ENCODE measurements at regions not wholly inside any gene's neighbourhood (a gene's known extent, or its start where the extent isn't known, plus 50 kb on each side); places are given as distances from the start of the nearest gene placed in this dataset.

GRCh38 chr11:92523611-92524010 is 299.0 kb downstream of the FAT3 start:
- Mint-ChIP-seq H3K27me3 (no peaks in the 10 kb centered on the region), H3K9me3 (peaks cover 0 to 4% (median 0%) of the 10 kb centered on the region in 3 donors), H3K36me3 (no peaks in the 10 kb centered on the region), H3K4me3 (no peak overlapping the region), H3K4me1 (no peaks in the 10 kb centered on the region), H3K27ac (no peak overlapping the region)

- no peak overlapping the region for H3K4me3 Mint-ChIP-seq
- H3K27ac Mint-ChIP-seq, result no peak overlapping the region
- peaks cover 0 to under 1% (median 0%) of the 10 kb centered on the region in 3 donors for H3K9me3 Mint-ChIP-seq
- H3K4me1 Mint-ChIP-seq, result no peaks in the 10 kb centered on the region
- no peaks in the 10 kb centered on the region for H3K36me3 Mint-ChIP-seq
- no peaks in the 10 kb centered on the region for H3K27me3 Mint-ChIP-seq
These were observed 299.9 kb downstream of the FAT3 start for GRCh38 chr11:92524542-92524941.

- Mint-ChIP-seq H3K4me1 (no peaks in the 10 kb centered on the region), H3K9me3 (peaks cover 0 to 3% (median 0%) of the 10 kb centered on the region in 3 donors), H3K4me3 (no peak overlapping the region), H3K27ac (no peak overlapping the region), H3K27me3 (no peaks in the 10 kb centered on the region), H3K36me3 (no peaks in the 10 kb centered on the region)
These were observed 302.8 kb downstream of the FAT3 start for GRCh38 chr11:92527467-92527866.

GRCh38 chr11:92528001-92528400 is 303.4 kb downstream of the FAT3 start:
- no peaks in the 10 kb centered on the region for H3K36me3 Mint-ChIP-seq
- no peaks in the 10 kb centered on the region for H3K27me3 Mint-ChIP-seq
- H3K4me3 Mint-ChIP-seq, result no peak overlapping the region
- peaks cover 0 to 3% (median 0%) of the 10 kb centered on the region in 3 donors for H3K9me3 Mint-ChIP-seq
- H3K4me1 Mint-ChIP-seq, result no peaks in the 10 kb centered on the region
- H3K27ac Mint-ChIP-seq, result no peak overlapping the region

- no peaks in the 10 kb centered on the region for H3K4me1 Mint-ChIP-seq
- H3K36me3 Mint-ChIP-seq, result no peaks in the 10 kb centered on the region
- H3K9me3 Mint-ChIP-seq, result peaks cover 0 to 3% (median 0%) of the 10 kb centered on the region in 3 donors
- H3K4me3 Mint-ChIP-seq, result no peak overlapping the region
- no peaks in the 10 kb centered on the region for H3K27me3 Mint-ChIP-seq
- H3K27ac Mint-ChIP-seq, result no peak overlapping the region
These were observed 306.6 kb downstream of the FAT3 start for GRCh38 chr11:92531065-92531739.

- Mint-ChIP-seq H3K27me3 (no peaks in the 10 kb centered on the region), H3K4me1 (no peaks in the 10 kb centered on the region), H3K36me3 (no peaks in the 10 kb centered on the region), H3K4me3 (no peak overlapping the region), H3K9me3 (peaks cover 0 to 3% (median 2%) of the 10 kb centered on the region in 3 donors), H3K27ac (no peak overlapping the region)
These were observed 309.2 kb downstream of the FAT3 start for GRCh38 chr11:92533657-92534335.

GRCh38 chr11:92536883-92537282 is 312.3 kb downstream of the FAT3 start:
- Mint-ChIP-seq H3K9me3 (peaks cover 0 to 2% (median 0%) of the 10 kb centered on the region in 3 donors), H3K4me1 (no peaks in the 10 kb centered on the region), H3K27ac (no peak overlapping the region), H3K36me3 (no peaks in the 10 kb centered on the region), H3K4me3 (no peak overlapping the region), H3K27me3 (no peaks in the 10 kb centered on the region)

GRCh38 chr11:92540096-92540495 is 315.5 kb downstream of the FAT3 start:
- Mint-ChIP-seq H3K27ac (no peak overlapping the region), H3K36me3 (no peaks in the 10 kb centered on the region), H3K27me3 (no peaks in the 10 kb centered on the region), H3K4me3 (no peak overlapping the region), H3K9me3 (peaks cover 0 to 2% (median 0%) of the 10 kb centered on the region in 3 donors), H3K4me1 (no peaks in the 10 kb centered on the region)

GRCh38 chr11:92545906-92546471 is 321.4 kb downstream of the FAT3 start:
- Mint-ChIP-seq H3K4me3 (no peak overlapping the region), H3K4me1 (no peaks in the 10 kb centered on the region), H3K27me3 (no peaks in the 10 kb centered on the region), H3K36me3 (no peaks in the 10 kb centered on the region), H3K27ac (no peak overlapping the region), H3K9me3 (no peaks in the 10 kb centered on the region)

- no peaks in the 10 kb centered on the region for H3K36me3 Mint-ChIP-seq
- no peak overlapping the region for H3K4me3 Mint-ChIP-seq
- H3K27me3 Mint-ChIP-seq, result no peaks in the 10 kb centered on the region
- H3K4me1 Mint-ChIP-seq, result no peaks in the 10 kb centered on the region
- H3K27ac Mint-ChIP-seq, result no peak overlapping the region
- H3K9me3 Mint-ChIP-seq, result no peaks in the 10 kb centered on the region
These were observed 322.0 kb downstream of the FAT3 start for GRCh38 chr11:92546603-92547002.

GRCh38 chr11:92550411-92550810 is 325.8 kb downstream of the FAT3 start:
- H3K36me3 Mint-ChIP-seq, result no peaks in the 10 kb centered on the region
- no peaks in the 10 kb centered on the region for H3K4me1 Mint-ChIP-seq
- no peaks in the 10 kb centered on the region for H3K9me3 Mint-ChIP-seq
- no peak overlapping the region for H3K27ac Mint-ChIP-seq
- H3K27me3 Mint-ChIP-seq, result no peaks in the 10 kb centered on the region
- no peak overlapping the region for H3K4me3 Mint-ChIP-seq

- Mint-ChIP-seq H3K4me3 (no peak overlapping the region), H3K4me1 (no peaks in the 10 kb centered on the region), H3K36me3 (no peaks in the 10 kb centered on the region), H3K27ac (no peak overlapping the region), H3K27me3 (no peaks in the 10 kb centered on the region), H3K9me3 (no peaks in the 10 kb centered on the region)
These were observed 326.3 kb downstream of the FAT3 start for GRCh38 chr11:92550871-92551270.

- Mint-ChIP-seq H3K4me1 (no peaks in the 10 kb centered on the region), H3K27me3 (no peaks in the 10 kb centered on the region), H3K4me3 (no peak overlapping the region)
These were observed 328.3 kb downstream of the FAT3 start for GRCh38 chr11:92552942-92553341.

GRCh38 chr11:92554688-92555087 is 330.1 kb downstream of the FAT3 start:
- H3K27ac Mint-ChIP-seq, result no peak overlapping the region
- H3K4me1 Mint-ChIP-seq, result no peaks in the 10 kb centered on the region
- H3K36me3 Mint-ChIP-seq, result no peaks in the 10 kb centered on the region
- H3K27me3 Mint-ChIP-seq, result no peaks in the 10 kb centered on the region
- H3K4me3 Mint-ChIP-seq, result no peak overlapping the region
- H3K9me3 Mint-ChIP-seq, result no peaks in the 10 kb centered on the region

More at GRCh38 chr11:92552942-92553341, 328.3 kb downstream of the FAT3 start:
- Mint-ChIP-seq H3K9me3 (no peaks in the 10 kb centered on the region), H3K27ac (peak overlapping the region in 1 of 3 donors; percentile 32), H3K36me3 (no peaks in the 10 kb centered on the region)

- Mint-ChIP-seq H3K9me3 (no peaks in the 10 kb centered on the region), H3K27ac (no peak overlapping the region), H3K36me3 (no peaks in the 10 kb centered on the region), H3K4me3 (no peak overlapping the region), H3K27me3 (no peaks in the 10 kb centered on the region), H3K4me1 (no peaks in the 10 kb centered on the region)
These were observed 331.8 kb downstream of the FAT3 start for GRCh38 chr11:92556431-92556830.

GRCh38 chr11:92557879-92558278 is 333.3 kb downstream of the FAT3 start:
- H3K27ac Mint-ChIP-seq, result no peak overlapping the region
- H3K4me1 Mint-ChIP-seq, result no peaks in the 10 kb centered on the region
- no peaks in the 10 kb centered on the region for H3K9me3 Mint-ChIP-seq
- no peaks in the 10 kb centered on the region for H3K27me3 Mint-ChIP-seq
- no peak overlapping the region for H3K4me3 Mint-ChIP-seq
- H3K36me3 Mint-ChIP-seq, result no peaks in the 10 kb centered on the region
